Hepatocyte (in vitro differentiated cells): ENCODE measurements at regions not wholly inside any gene's neighbourhood (a gene's known extent, or its start where the extent isn't known, plus 50 kb on each side); places are given as distances from the start of the nearest gene placed in this dataset.

Experiments used
- DNase-seq: peaks from one replicate; pipeline ENCODE4 v3.0.0-alpha.2; 2016; ENCODE audit warnings: low spot score
- H2AFZ ChIP-seq: fragments of 200-600 bp; sonication (generic); 2 replicates; pipeline ENCODE4 v1.6.0; 2016; ENCODE audit warnings: antibody characterized with exemption, mild to moderate bottlenecking
- H3K27ac ChIP-seq: fragments of 200-600 bp; sonication (generic); 2 replicates; pipeline ENCODE4 v1.5.1; 2016; ENCODE audit warnings: mild to moderate bottlenecking
- H3K27me3 ChIP-seq: fragments of 200-600 bp; sonication (generic); 2 replicates; pipeline ENCODE4 v1.6.1; 2016
- H3K36me3 ChIP-seq: fragments of 200-600 bp; sonication (generic); replicated peaks from 2 replicates; pipeline ENCODE4 v1.5.1; 2016; ENCODE audit warnings: low read depth; ENCODE audit not compliant: insufficient read depth
- H3K4me1 ChIP-seq: fragments of 200-600 bp; sonication (generic); 2 replicates; pipeline ENCODE4 v1.5.1; 2016; ENCODE audit warnings: mild to moderate bottlenecking, moderate library complexity; ENCODE audit not compliant: insufficient read depth
- H3K4me2 ChIP-seq: fragments of 200-600 bp; sonication (generic); 2 replicates; pipeline ENCODE4 v1.6.0; 2016
- H3K4me3 ChIP-seq: fragments of 200-600 bp; sonication (generic); 2 replicates; pipeline ENCODE4 v1.5.1; 2016; ENCODE audit warnings: mild to moderate bottlenecking
- H3K79me2 ChIP-seq: fragments of 200-600 bp; sonication (generic); 2 replicates; pipeline ENCODE4 v1.6.0; 2017; ENCODE audit warnings: mild to moderate bottlenecking
- H3K9me2 ChIP-seq: fragments of 200-600 bp; sonication (generic); replicated peaks from 2 replicates; pipeline ENCODE4 v1.6.0; 2017; ENCODE audit warnings: mild to moderate bottlenecking; ENCODE audit not compliant: insufficient read depth
- H3K9me3 ChIP-seq: fragments of 200-600 bp; sonication (generic); 2 replicates; pipeline ENCODE4 v1.5.1; 2016; ENCODE audit warnings: low read depth, mild to moderate bottlenecking
- H4K20me1 ChIP-seq: fragments of 200-600 bp; sonication (generic); 2 replicates; pipeline ENCODE4 v1.6.0; 2016; ENCODE audit warnings: mild to moderate bottlenecking; ENCODE audit not compliant: insufficient read depth, poor library complexity, severe bottlenecking
- EZH2 ChIP-seq: fragments of 200-600 bp; sonication (generic); IDR thresholded peaks from 2 replicates; pipeline ENCODE4 v1.6.1; 2016; ENCODE audit warnings: antibody characterized with exemption, mild to moderate bottlenecking, borderline replicate concordance
- EZH2phosphoT487 ChIP-seq: fragments of 200-600 bp; sonication (generic); IDR thresholded peaks from one replicate; pipeline ENCODE4 v1.6.1; 2018; ENCODE audit warnings: antibody characterized with exemption, mild to moderate bottlenecking, low read depth, moderate library complexity; ENCODE audit not compliant: unreplicated experiment, severe bottlenecking
- WGBS: methylation state at CpG from one replicate; pipeline ENCODE4 v1.1.6; 2016; ENCODE audit warnings: low lambda C conversion rate; ENCODE audit errors: missing lambda C conversion rate; 5-methylcytosine and 5-hydroxymethylcytosine counted together
- TF ChIP-seq, protein P1 (sequence below): fragments of 200-600 bp; sonication (generic); IDR thresholded peaks from 2 replicates; pipeline ENCODE4 v1.5.1; 2016; ENCODE audit warnings: antibody characterized with exemption, mild to moderate bottlenecking; ENCODE audit not compliant: poor library complexity

GRCh38 chr5:91884036-91884435, 500.9 kb upstream of the ARRDC3 start:
- Histone ChIP-seq H3K79me2 (no peaks in the 10 kb centered on the region), H3K27me3 (no peaks in the 10 kb centered on the region), H3K4me3 (no peak overlapping the region), H3K9me2 (no peaks in the 10 kb centered on the region), H2AFZ (no peak overlapping the region), H3K36me3 (no peaks in the 10 kb centered on the region), H3K4me2 (no peak overlapping the region), H3K27ac (no peak overlapping the region), H4K20me1 (no peaks in the 10 kb centered on the region), H3K4me1 (no peaks in the 10 kb centered on the region), H3K9me3 (no peaks in the 10 kb centered on the region)
- WGBS = 88% methylated on average over 1 of the region's 1 CpG
- TF ChIP-seq, protein P1, sequence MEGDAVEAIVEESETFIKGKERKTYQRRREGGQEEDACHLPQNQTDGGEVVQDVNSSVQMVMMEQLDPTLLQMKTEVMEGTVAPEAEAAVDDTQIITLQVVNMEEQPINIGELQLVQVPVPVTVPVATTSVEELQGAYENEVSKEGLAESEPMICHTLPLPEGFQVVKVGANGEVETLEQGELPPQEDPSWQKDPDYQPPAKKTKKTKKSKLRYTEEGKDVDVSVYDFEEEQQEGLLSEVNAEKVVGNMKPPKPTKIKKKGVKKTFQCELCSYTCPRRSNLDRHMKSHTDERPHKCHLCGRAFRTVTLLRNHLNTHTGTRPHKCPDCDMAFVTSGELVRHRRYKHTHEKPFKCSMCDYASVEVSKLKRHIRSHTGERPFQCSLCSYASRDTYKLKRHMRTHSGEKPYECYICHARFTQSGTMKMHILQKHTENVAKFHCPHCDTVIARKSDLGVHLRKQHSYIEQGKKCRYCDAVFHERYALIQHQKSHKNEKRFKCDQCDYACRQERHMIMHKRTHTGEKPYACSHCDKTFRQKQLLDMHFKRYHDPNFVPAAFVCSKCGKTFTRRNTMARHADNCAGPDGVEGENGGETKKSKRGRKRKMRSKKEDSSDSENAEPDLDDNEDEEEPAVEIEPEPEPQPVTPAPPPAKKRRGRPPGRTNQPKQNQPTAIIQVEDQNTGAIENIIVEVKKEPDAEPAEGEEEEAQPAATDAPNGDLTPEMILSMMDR = no peak
- TF ChIP-seq EZH2 = no peak
- TF ChIP-seq EZH2phosphoT487 = no peak
- DNase-seq = no peak

DNA sequence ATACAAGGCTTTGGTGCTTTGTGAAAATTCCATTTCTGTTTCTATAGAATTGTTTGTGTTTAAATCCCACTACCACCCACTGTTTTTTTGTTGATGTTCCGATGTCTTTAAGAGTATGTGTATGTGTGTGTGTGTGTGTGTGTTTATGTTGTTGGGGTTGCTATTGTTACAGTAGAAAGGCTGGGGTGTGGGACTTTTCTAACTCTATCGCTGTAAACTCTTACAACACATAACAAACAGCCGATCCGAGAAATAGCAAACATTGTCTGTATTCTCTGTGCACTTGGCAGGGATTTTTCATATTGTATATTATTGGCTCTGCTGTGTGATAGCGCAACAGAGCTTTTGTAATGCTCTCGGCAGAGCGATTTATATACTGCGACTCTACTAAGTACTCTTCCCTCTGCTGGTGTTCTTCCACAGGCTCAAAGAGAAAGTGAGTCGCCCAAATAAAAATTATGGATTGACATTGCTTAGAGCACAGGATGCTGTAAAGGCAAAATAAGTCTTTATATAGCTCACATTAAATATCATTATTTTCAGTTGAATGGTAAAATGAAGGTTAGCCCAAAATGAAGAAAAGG, 492.2 kb upstream of the ARRDC3 start:
- Histone ChIP-seq H2AFZ (no peak overlapping the region), H3K36me3 (no peaks in the 10 kb centered on the region), H4K20me1 (no peaks in the 10 kb centered on the region), H3K9me2 (no peaks in the 10 kb centered on the region), H3K27ac (no peak overlapping the region), H3K4me2 (no peak overlapping the region), H3K4me1 (no peaks in the 10 kb centered on the region), H3K9me3 (no peaks in the 10 kb centered on the region), H3K79me2 (no peaks in the 10 kb centered on the region), H3K27me3 (no peaks in the 10 kb centered on the region), H3K4me3 (no peak overlapping the region)
- WGBS = 73% methylated on average over 9 of the region's 9 CpGs
- no peak for DNase-seq
- TF ChIP-seq EZH2phosphoT487 = no peak
- TF ChIP-seq, protein P1 = no peak
- TF ChIP-seq EZH2 = no peak

DNA sequence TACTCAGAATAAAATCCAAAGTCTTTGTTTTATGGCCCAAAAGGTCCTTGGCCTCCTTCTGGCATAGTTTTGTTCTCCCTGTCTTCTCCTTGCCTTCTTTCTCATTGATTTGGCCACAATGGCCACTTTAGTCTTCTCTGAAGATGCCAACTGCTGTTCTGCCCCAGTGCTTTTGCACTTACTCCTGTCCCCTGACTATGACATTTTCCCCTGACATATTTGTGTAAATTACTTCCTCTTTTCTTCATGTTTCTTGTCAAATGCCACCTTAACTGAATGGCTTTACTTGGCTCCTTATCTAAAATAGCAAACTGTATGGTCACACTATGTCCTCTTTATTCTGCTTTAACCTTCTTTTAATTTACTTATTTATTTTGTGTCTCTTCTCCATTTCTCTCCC, 484.7 kb upstream of the ARRDC3 start:
- TF ChIP-seq EZH2phosphoT487 = no peak
- no peak for TF ChIP-seq EZH2
- Histone ChIP-seq H3K27ac (no peak overlapping the region), H3K27me3 (no peaks in the 10 kb centered on the region), H2AFZ (no peak overlapping the region), H3K36me3 (no peaks in the 10 kb centered on the region), H3K9me3 (no peaks in the 10 kb centered on the region), H3K4me1 (no peaks in the 10 kb centered on the region), H3K4me3 (no peak overlapping the region), H4K20me1 (no peaks in the 10 kb centered on the region), H3K79me2 (no peaks in the 10 kb centered on the region), H3K4me2 (no peak overlapping the region), H3K9me2 (no peaks in the 10 kb centered on the region)
- no peak for DNase-seq

- Histone ChIP-seq H3K27me3 (no peaks in the 10 kb centered on the region), H3K4me2 (no peak overlapping the region), H3K4me1 (no peaks in the 10 kb centered on the region), H3K79me2 (no peaks in the 10 kb centered on the region), H4K20me1 (no peaks in the 10 kb centered on the region), H3K9me2 (no peaks in the 10 kb centered on the region), H3K27ac (no peak overlapping the region), H2AFZ (no peak overlapping the region), H3K4me3 (no peak overlapping the region), H3K36me3 (no peaks in the 10 kb centered on the region), H3K9me3 (no peaks in the 10 kb centered on the region)
- no peak for DNase-seq
- TF ChIP-seq, protein P1 = no peak
- TF ChIP-seq EZH2phosphoT487 = no peak
- TF ChIP-seq EZH2 = no peak
Observed at GRCh38 chr5:91865915-91866314, 482.8 kb upstream of the ARRDC3 start.
